ENCODE measurements at regions not wholly inside any gene's neighbourhood (a gene's known extent, or its start where the extent isn't known, plus 50 kb on each side); places are given as distances from the start of the nearest gene placed in this dataset.

GRCh38 chrX:9269134-9269533 is 195.7 kb upstream of the TBL1X start:
- DNase-seq: no peak
- TF ChIP-seq, protein P1, sequence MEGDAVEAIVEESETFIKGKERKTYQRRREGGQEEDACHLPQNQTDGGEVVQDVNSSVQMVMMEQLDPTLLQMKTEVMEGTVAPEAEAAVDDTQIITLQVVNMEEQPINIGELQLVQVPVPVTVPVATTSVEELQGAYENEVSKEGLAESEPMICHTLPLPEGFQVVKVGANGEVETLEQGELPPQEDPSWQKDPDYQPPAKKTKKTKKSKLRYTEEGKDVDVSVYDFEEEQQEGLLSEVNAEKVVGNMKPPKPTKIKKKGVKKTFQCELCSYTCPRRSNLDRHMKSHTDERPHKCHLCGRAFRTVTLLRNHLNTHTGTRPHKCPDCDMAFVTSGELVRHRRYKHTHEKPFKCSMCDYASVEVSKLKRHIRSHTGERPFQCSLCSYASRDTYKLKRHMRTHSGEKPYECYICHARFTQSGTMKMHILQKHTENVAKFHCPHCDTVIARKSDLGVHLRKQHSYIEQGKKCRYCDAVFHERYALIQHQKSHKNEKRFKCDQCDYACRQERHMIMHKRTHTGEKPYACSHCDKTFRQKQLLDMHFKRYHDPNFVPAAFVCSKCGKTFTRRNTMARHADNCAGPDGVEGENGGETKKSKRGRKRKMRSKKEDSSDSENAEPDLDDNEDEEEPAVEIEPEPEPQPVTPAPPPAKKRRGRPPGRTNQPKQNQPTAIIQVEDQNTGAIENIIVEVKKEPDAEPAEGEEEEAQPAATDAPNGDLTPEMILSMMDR (IDR thresholded peaks at IDR 0.05): no peak
- no peak for TF ChIP-seq POLR2A (IDR thresholded peaks at IDR 0.05)
- Histone ChIP-seq H3K27ac (no peak overlapping the region), H3K9me3 (no peaks in the 10 kb centered on the region), H3K27me3 (no peaks in the 10 kb centered on the region), H3K4me3 (no peak overlapping the region), H3K36me3 (no peaks in the 10 kb centered on the region), H3K4me1 (no peaks in the 10 kb centered on the region)

DNA sequence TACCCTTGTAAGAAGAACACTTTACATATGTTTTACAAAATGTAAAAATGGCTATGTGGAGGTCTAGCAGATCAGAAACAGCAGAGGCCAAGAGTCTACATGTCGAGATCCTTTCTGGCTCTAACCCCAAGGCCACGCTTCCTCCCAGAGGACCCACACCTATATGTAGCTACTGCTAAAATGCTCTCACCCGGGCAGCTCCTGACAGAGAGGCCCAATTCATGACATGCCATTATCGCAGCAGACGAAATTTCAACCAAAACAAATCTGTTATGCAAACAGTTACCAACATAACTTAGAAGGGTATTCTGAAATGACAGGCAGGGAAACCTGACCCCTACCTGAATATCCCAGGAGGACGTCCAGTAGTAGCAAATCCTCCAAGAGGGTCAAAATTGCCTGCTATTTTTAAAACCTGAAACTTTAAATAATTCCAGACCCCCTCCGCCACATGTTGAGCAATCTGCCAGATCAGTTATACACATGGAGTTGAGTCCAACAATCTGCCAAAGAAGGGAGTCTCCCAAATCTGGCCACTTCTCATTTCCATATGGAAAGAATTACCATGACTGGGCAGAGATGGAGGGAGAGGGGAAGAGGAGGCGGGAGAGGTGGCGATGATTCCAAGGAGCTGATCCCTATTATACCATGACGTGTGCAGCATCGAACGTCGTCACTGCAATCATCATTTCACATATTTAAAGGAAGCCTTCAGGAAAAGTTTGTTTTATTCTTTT is 192.9 kb upstream of the TBL1X start:
- H3K4me3 ChIP-seq: no peak overlapping the region
- no peaks in the 10 kb centered on the region for H3K36me3 ChIP-seq
- no peak overlapping the region for H3K27ac ChIP-seq
- H3K4me1 ChIP-seq: no peaks in the 10 kb centered on the region
- TF ChIP-seq, protein P1 (IDR thresholded peaks at IDR 0.05): no peak
- TF ChIP-seq POLR2A (IDR thresholded peaks at IDR 0.05): no peak
- H3K27me3 ChIP-seq: no peaks in the 10 kb centered on the region
- no peak for DNase-seq
- no peaks in the 10 kb centered on the region for H3K9me3 ChIP-seq

GRCh38 chrX:9273744-9274143 is 191.1 kb upstream of the TBL1X start:
- Histone ChIP-seq H3K27ac (no peak overlapping the region), H3K4me3 (no peak overlapping the region), H3K27me3 (no peaks in the 10 kb centered on the region), H3K4me1 (no peaks in the 10 kb centered on the region), H3K36me3 (no peaks in the 10 kb centered on the region), H3K9me3 (no peaks in the 10 kb centered on the region)
- DNase-seq: no peak
- TF ChIP-seq POLR2A (IDR thresholded peaks at IDR 0.05): no peak
- TF ChIP-seq, protein P1 (IDR thresholded peaks at IDR 0.05): no peak

- Histone ChIP-seq H3K27ac (peak overlapping the region in 2 of 4 donors; percentile 8 to 30), H3K4me1 (no peaks in the 10 kb centered on the region), H3K27me3 (no peaks in the 10 kb centered on the region), H3K4me3 (no peak overlapping the region), H3K36me3 (no peaks in the 10 kb centered on the region), H3K9me3 (no peaks in the 10 kb centered on the region)
- TF ChIP-seq, protein P1 (IDR thresholded peaks at IDR 0.05): no peak
- TF ChIP-seq POLR2A (IDR thresholded peaks at IDR 0.05): no peak
- no peak for DNase-seq
These were observed 186.2 kb upstream of the TBL1X start for GRCh38 chrX:9278475-9279233.

- Histone ChIP-seq H3K4me3 (no peak overlapping the region), H3K27me3 (no peaks in the 10 kb centered on the region), H3K36me3 (no peaks in the 10 kb centered on the region), H3K4me1 (no peaks in the 10 kb centered on the region), H3K27ac (peak overlapping the region in 1 of 4 donors; percentile 8), H3K9me3 (no peaks in the 10 kb centered on the region)
- TF ChIP-seq, protein P1 (IDR thresholded peaks at IDR 0.05): no peak
- no peak for TF ChIP-seq POLR2A (IDR thresholded peaks at IDR 0.05)
- no peak for DNase-seq
These were observed 185.7 kb upstream of the TBL1X start for GRCh38 chrX:9279234-9279544.
